HAP-1 (cell line): ENCODE measurements at regions not wholly inside any gene's neighbourhood (a gene's known extent, or its start where the extent isn't known, plus 50 kb on each side); places are given as distances from the start of the nearest gene placed in this dataset.

Source experiments
- DNase-seq, 2 experiments: peaks; one replicate each; pipeline ENCODE4 v3.0.0-alpha.2; 2016 to 2020; ENCODE audit warnings: low spot score in 2 of 2
- H3K27me3 ChIP-seq: fragments of 250-450 bp; sonication (Bioruptor Pico); 2 replicates; pipeline ENCODE4 v1.5.1; 2020; ENCODE audit warnings: low read depth, mild to moderate bottlenecking, moderate library complexity
- H3K36me3 ChIP-seq: fragments of 250-450 bp; sonication (Bioruptor Pico); replicated peaks from 2 replicates; pipeline ENCODE4 v1.5.1; 2020; ENCODE audit warnings: mild to moderate bottlenecking
- H3K4me1 ChIP-seq: fragments of 250-450 bp; sonication (Bioruptor Pico); 2 replicates; pipeline ENCODE4 v1.5.1; 2020; ENCODE audit warnings: mild to moderate bottlenecking
- H3K4me3 ChIP-seq: fragments of 250-450 bp; sonication (Bioruptor Pico); 2 replicates; pipeline ENCODE4 v1.5.1; 2020; ENCODE audit warnings: mild to moderate bottlenecking, moderate library complexity
- H3K9me3 ChIP-seq: fragments of 250-450 bp; sonication (Bioruptor Pico); 2 replicates; pipeline ENCODE4 v1.5.1; 2020; ENCODE audit warnings: mild to moderate bottlenecking, moderate library complexity
- in situ Hi-C: fragments of 300-500 bp; cut with MboI; formaldehyde crosslinking; loops from 3 replicates; pipeline ENCODE4 v1.14.3; 2020; ENCODE audit warnings: low sequenced_read_pairs, inconsistent platforms, mixed read lengths

DNA sequence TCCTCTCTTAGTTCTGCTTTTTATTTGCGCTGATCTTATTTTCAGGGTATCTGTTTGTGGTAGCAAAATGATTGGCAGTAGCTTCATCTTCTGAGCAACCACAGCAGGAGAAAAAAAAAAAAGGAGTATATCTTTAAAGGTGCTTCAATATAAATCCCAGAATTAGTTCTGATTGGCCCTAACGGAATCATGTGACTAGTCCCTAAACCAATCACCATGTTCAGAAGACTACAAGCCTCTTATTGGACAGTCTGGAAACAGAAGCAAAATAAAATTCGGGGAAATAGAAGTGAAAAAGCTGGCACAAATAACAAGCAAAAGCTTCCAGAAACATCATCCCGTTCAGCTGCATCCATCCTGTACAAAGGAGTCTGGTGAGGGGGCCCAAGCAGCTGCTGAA, 49.9 kb upstream of the PTPRO start:
- Histone ChIP-seq H3K36me3 (no peaks in the 10 kb centered on the region), H3K4me3 (no peak overlapping the region), H3K9me3 (no peaks in the 10 kb centered on the region), H3K27me3 (0 out of 2 replicates have a peak, but pooled peaks cover 2% of the 10 kb centered on the region), H3K4me1 (no peaks in the 10 kb centered on the region)
- in situ Hi-C loops, result loop anchor here (10.0 kb wide), 1 partner anchor 252 kb away; no protein-coding TSS in a partner anchor
- DNase-seq, result no peak
